C4-2B (cell line): ENCODE measurements at regions not wholly inside any gene's neighbourhood (a gene's known extent, or its start where the extent isn't known, plus 50 kb on each side); places are given as distances from the start of the nearest gene placed in this dataset.

Experiments used
- H3K27ac ChIP-seq: fragments of 450-650 bp; 2 replicates; pipeline ENCODE4 v1.5.1; 2017
- ZFX ChIP-seq: fragments of 450-650 bp; IDR thresholded peaks from 2 replicates; pipeline ENCODE4 v1.6.1; 2017
- TF ChIP-seq, protein P1 (sequence below): fragments of 450-650 bp; conservative IDR thresholded peaks from 2 replicates; pipeline ENCODE4 v1.5.1; 2017; ENCODE audit warnings: mild to moderate bottlenecking

DNA sequence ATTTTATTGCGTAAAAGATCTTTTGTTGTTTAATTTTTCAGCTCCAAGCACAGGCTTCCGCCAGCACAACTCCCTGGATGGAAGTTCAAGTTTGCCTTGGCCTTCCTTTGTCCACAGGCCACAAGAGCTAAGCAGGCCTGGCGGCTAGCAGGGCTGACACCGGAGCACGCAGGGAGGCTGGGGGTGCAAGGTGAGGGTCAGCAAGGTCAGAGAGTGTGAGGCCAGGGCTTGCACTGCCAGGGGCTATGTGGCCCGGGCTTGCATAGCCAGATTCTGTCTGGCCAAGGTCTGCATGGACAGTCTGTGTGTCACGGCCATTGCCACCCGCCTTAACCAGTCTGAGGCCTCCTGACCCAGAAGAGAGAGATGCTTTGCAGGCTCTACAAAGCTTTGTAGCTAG, 123.9 kb downstream of the BCOR start:
- no peak for TF ChIP-seq ZFX
- TF ChIP-seq, protein P1, sequence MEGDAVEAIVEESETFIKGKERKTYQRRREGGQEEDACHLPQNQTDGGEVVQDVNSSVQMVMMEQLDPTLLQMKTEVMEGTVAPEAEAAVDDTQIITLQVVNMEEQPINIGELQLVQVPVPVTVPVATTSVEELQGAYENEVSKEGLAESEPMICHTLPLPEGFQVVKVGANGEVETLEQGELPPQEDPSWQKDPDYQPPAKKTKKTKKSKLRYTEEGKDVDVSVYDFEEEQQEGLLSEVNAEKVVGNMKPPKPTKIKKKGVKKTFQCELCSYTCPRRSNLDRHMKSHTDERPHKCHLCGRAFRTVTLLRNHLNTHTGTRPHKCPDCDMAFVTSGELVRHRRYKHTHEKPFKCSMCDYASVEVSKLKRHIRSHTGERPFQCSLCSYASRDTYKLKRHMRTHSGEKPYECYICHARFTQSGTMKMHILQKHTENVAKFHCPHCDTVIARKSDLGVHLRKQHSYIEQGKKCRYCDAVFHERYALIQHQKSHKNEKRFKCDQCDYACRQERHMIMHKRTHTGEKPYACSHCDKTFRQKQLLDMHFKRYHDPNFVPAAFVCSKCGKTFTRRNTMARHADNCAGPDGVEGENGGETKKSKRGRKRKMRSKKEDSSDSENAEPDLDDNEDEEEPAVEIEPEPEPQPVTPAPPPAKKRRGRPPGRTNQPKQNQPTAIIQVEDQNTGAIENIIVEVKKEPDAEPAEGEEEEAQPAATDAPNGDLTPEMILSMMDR: no peak
- peak overlapping the region; percentile 92; the same call in 1 of the 2 replicates for H3K27ac ChIP-seq

DNA sequence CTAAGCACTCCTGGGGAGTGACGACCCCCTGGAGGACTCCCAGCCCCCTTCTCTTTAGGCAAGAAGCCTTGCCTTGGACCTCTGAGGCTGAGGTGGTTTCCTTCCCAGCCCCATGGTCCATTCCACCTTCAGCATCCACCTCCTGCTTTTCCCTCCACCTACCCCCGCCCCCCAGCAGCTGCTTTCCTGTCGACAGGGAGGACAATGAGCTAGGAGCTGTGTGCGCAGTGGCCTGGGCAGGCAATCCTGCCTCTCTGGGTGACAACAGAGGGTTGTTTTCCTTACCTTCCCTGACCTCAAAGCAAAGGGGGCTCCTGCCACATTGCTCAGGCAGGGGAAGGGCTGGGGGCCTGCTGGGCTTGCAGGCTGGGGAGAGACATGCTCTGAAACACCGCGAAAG, 123.5 kb downstream of the BCOR start:
- TF ChIP-seq, protein P1: no peak
- no peak for TF ChIP-seq ZFX
- H3K27ac ChIP-seq: peak overlapping the region; percentile 92

DNA sequence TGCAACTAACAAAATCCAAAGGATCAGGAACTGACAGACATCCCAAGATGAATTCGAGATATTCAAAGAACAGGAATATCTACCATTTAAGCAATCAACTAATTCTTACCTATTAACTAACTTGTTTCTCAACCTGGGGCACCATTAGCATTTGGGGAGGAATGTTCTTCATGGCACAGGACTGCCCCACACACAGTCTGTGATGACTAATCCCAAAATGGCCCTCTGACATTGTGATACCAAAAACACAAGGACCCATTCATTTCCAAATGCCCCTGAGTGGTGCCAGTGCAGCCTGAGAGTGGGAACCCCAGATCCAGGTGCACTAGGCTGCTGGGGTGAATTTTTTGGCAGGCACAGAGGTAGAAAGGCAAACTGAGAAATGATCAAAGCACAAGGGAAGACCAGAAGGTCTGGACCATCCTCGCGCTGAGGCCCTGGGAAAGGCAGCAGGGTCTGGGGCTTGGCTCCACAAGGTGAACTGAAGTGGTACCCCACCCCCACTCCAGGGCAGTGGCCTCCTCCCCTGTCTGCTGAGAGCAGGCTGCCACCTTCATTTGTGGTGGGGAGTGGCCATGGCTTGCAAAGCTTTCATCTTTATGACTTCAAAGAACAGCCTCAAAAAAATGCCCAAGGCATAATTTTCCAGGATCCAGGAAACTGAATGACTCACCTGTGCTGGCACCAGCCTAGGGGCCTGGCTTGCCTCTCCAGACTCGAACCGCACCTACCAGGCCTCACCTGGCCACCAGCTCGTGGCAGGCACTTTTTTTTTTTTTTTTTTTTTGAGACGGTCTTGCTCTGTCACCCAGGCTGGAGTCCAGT, 122.4 kb downstream of the BCOR start:
- TF ChIP-seq ZFX: no peak
- TF ChIP-seq, protein P1: no peak
- peak overlapping the region; percentile 92 for H3K27ac ChIP-seq

DNA sequence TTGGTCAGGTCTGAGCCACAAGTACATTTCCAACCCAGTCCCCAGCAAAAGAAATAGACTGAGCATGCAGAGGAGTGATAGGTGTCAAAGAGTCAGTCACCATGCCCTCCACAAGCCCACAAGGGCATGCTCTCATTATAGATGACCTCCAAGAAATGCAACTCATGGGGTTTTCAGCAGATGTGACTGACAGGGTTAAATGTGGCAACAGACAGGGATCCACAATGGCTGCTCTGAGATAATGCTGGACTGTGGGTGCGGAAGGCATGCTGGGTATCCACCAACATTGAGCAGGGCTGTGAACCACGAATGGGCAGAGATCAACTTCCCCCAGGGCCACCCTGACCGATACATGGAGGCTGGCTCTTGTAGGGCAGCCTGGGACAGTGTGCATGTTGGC, 115.8 kb downstream of the BCOR start:
- TF ChIP-seq, protein P1: no peak
- no peak for TF ChIP-seq ZFX
- H3K27ac ChIP-seq: peak overlapping the region; percentile 34; the same call in 1 of the 2 replicates

DNA sequence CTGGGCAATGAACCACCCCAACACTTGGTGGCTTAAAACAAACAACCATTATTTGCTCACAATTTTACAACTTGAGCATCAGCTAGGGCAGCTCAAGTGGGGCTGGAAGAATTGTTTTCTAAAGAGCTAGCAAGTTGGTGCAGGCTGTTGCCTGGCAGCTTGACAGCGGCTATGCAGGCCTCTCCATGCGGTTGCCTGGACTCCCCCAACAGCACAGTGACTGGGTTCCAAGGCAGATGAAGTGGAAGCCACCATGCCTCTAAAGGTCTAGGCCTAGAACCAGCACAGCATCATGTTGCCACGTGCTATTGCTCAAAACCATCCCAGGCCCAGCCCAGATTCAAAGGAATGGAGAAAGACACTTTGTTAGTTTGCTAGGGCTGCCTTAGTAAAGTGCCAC, 114.8 kb downstream of the BCOR start:
- peak overlapping the region; percentile 34 for H3K27ac ChIP-seq
- TF ChIP-seq, protein P1: no peak
- TF ChIP-seq ZFX: no peak

DNA sequence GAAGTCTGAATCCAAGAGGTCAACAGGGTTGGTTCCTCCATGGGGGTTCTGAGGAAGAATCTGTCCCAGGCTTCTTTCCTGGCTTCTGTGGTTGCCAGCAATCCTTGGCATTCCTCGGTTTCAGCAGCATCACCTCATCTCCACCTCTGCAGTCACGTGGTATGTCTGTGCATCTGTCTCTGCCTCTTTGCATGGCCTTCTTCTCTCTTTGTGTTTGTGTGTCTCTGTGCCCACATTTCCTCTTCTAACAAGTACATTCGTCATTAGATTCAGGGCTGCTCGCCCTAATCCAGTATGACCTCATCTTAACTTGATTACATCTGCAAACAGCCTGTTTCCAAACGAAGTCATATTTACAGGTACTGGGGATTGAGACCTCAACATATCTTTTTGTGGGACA, 114.0 kb downstream of the BCOR start:
- H3K27ac ChIP-seq: peak overlapping the region; percentile 34; the same call in 1 of the 2 replicates
- TF ChIP-seq, protein P1: no peak
- no peak for TF ChIP-seq ZFX

DNA sequence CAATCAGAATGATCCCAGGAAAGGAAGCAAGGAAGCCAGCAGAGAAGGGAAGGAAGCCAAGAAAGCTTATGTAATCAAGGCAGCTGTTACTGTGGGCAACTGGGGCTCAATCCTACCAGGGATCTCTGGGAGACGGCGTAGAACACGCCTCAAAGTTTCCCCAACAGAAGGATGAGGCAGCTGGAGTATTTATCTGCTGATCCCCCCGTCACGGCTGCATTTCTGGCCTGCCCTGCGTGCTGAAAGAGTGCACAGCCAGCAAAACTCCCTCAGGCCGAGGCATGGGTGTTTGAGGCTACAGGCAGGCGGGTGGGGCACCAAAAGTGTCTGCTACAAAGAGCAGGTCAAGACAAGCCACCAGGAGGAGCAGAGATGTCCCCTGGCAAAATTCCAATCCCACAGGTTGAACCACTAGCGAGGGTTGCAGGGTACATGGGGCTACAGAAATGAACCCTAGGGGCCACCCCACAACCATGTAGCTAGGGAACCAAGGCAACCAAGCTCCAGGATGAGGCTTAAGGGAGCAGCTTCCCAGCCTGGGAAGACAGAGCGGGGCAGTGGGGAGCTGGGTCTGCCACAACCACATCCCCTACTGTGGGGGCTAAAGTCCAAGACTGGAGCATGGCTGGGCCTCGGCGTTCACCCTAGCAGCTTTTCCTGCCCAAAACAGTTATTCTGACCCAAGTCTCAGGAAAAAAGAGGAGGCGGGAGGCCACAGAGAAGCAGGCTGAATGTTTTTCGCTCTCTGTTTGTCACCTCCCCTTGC, 113.4 kb downstream of the BCOR start:
- no peak for TF ChIP-seq ZFX
- H3K27ac ChIP-seq: 0 out of 2 replicates have a peak overlapping the region, but pooled peaks have one; percentile 18
